ENCODE measurements at regions not wholly inside any gene's neighbourhood (a gene's known extent, or its start where the extent isn't known, plus 50 kb on each side); places are given as distances from the start of the nearest gene placed in this dataset.

GRCh38 chr3:31289584-31289983 lies 243.1 kb upstream of the STT3B start:
- H3K4me3 ChIP-seq, result no peak overlapping the region
- H3K4me1 Mint-ChIP-seq, result peaks cover 23% of the 10 kb centered on the region
- H3K27me3 ChIP-seq (ENCODE audit: insufficient read depth), result no peaks in the 10 kb centered on the region
- H3K79me2 ChIP-seq (replicated peaks; ENCODE audit: insufficient read depth), result no peaks in the 10 kb centered on the region
- no peak overlapping the region for H3K4me3 Mint-ChIP-seq
- DNase-seq (ENCODE audit: low spot score) (no peak), ATAC-seq (no peak)
- TF ChIP-seq REST (IDR thresholded peaks at IDR 0.05; ENCODE audit: unreplicated experiment) (no peak), POLR2AphosphoS5 (IDR thresholded peaks at IDR 0.05; ENCODE audit: low read depth) (no peak), EZH2 (IDR thresholded peaks at IDR 0.05; ENCODE audit: low read depth, unreplicated experiment) (no peak), CREB1 (CRISPR knock-in tag; IDR thresholded peaks at IDR 0.05; ENCODE audit: low read depth) (no peak), EZH2phosphoT487 (IDR thresholded peaks at IDR 0.05; ENCODE audit: unreplicated experiment) (no peak), ZNF331 (CRISPR knock-in tag; IDR thresholded peaks at IDR 0.05; ENCODE audit: low read depth) (no peak), ETS1 (IDR thresholded peaks at IDR 0.05) (no peak), CTCF (conservative IDR thresholded peaks at IDR 0.05; ENCODE audit: low read depth in 2 of 2) (no peak), JUNB (IDR thresholded peaks at IDR 0.05; ENCODE audit: unreplicated experiment) (no peak), ZNF114 (CRISPR knock-in tag; IDR thresholded peaks at IDR 0.05) (no peak), STAT1 (IDR thresholded peaks at IDR 0.05; ENCODE audit: unreplicated experiment) (no peak)
- no peak overlapping the region for H2AFZ ChIP-seq
- H3K9me3 Mint-ChIP-seq, result no peaks in the 10 kb centered on the region
- no peaks in the 10 kb centered on the region for H3K36me3 ChIP-seq (ENCODE audit: insufficient read depth)
- H3K4me2 ChIP-seq, result no peak overlapping the region
- H3K27ac ChIP-seq (ENCODE audit: low read depth), result no peak overlapping the region
- H3K36me3 Mint-ChIP-seq (ENCODE audit: low read depth), result no peaks in the 10 kb centered on the region
- peaks cover 8% of the 10 kb centered on the region; the same call in 1 of the 2 replicates for H3K4me1 ChIP-seq (ENCODE audit: insufficient read depth)
- no peak overlapping the region for H3K27ac Mint-ChIP-seq
- no peaks in the 10 kb centered on the region for H3F3A ChIP-seq (replicated peaks; ENCODE audit: low read depth)
- no peaks in the 10 kb centered on the region; the same call in 1 of the 2 replicates for H4K20me1 ChIP-seq (replicated peaks; ENCODE audit: insufficient read depth)
- no peaks in the 10 kb centered on the region for H3K27me3 Mint-ChIP-seq (ENCODE audit: insufficient read depth, low read depth, poor library complexity)
- H3K9me2 ChIP-seq (ENCODE audit: insufficient read depth), result peaks cover 14% of the 10 kb centered on the region; the same call in 1 of the 2 replicates
